ENCODE measurements at regions not wholly inside any gene's neighbourhood (a gene's known extent, or its start where the extent isn't known, plus 50 kb on each side); places are given as distances from the start of the nearest gene placed in this dataset.

DNA sequence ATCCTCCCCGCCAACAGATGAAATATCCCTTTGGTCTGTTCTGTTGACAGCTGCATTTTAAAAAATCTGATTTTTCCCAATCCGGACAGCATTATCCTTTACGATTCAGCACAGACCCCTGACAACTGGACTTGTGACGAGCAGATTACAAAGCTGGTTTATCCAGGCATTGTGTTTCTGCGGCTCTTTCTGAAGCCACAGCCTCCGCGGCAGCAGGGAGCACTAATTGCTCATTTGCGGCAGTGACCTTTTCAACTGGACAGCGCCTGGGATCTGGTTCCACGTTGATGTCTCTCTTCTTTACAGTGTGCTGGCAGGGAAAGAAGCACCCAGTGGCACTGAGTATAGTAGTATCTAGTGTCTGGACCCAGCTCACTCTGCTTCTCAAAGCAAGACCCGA is 351.2 kb downstream of the ZNF608 start:
- TF ChIP-seq ZNF772 (CRISPR knock-in tag; IDR thresholded peaks at IDR 0.05) (no peak), ATF1 (CRISPR knock-in tag; IDR thresholded peaks at IDR 0.05) (no peak), ZNF878 (CRISPR knock-in tag; IDR thresholded peaks at IDR 0.05) (no peak), ZNF577 (CRISPR knock-in tag; IDR thresholded peaks at IDR 0.05; ENCODE audit: borderline replicate concordance, low read depth) (no peak), SIN3A (IDR thresholded peaks at IDR 0.05; ENCODE audit: borderline replicate concordance, low read depth, low read length) (no peak)
